ENCODE measurements at regions not wholly inside any gene's neighbourhood (a gene's known extent, or its start where the extent isn't known, plus 50 kb on each side); places are given as distances from the start of the nearest gene placed in this dataset.

DNA sequence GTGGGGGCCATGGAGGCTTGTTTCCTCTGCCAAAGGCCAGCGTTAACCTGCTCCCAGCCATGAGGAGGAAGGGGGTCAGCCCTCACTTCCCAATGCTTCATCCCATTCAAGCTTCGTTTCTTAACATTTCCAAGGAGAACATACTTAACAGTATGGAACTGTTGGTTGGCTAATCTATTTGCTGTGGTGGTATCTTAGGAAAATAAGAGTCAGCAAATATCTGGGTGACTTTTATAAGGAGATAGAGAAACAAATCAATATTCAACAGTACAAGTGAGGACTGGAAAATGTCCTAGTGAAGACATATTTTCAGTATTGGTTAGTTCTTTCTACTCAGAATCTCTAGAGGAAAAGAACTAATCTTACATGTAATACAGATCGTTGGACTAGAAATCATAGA lies 223.8 kb upstream of the ARRDC4 start:
- DNase-seq (ENCODE audit: low read depth in 2 of 3, low spot score in 1 of 3), result no peak

DNA sequence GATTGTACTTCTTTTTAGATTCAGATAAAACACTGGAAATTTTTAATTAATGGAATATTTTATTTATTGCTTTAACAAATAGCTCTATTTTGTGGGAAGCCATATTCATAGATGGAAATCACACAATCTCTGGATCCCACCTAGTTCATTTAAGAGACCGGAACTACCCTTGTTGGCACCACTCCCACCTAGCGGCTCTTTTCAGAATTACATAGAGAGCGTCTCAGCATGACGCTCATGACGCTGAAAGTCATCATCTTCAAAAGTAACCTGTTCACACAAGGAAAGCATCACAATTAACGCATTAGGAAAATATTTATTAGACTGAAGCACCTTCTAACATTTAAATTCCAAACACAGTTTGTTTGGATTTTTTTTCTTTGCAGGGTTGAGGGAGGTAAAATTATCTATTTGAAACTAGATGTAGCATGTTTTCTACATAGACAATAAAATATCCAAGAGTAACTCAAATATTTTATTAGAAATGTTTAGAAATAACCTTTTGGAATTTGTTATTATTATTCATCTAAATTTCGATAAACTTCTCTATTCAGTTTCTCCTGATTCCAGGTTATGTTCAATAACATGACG lies 214.9 kb upstream of the ARRDC4 start:
- peak in 2 of 3 donors; percentile 8 to 33 for DNase-seq (ENCODE audit: low read depth in 2 of 3, low spot score in 1 of 3)

- no peak for DNase-seq (ENCODE audit: low read depth in 2 of 3, low spot score in 1 of 3)
Measured at GRCh38 chr15:97747342-97747741, 213.2 kb upstream of the ARRDC4 start.

DNA sequence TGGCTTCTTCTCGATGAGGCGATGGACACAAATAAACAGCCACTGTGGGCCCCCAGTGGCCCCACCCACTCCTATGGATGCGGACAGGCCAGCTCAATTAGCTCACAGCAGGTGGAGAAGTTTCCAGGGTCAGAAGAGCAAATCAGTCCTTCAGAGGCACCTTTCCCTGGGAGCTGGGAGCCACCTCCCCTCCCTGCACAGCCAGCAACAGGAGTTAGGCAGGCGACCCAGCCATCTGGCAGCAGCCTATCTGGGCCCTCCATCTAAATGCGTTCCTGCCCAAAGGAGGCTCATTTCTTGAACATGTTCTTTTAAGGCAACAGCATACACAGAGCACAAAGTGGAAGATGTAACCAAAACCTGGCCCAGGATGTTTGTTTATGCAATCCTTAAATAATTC lies 211.9 kb upstream of the ARRDC4 start:
- DNase-seq (ENCODE audit: low read depth in 2 of 3, low spot score in 1 of 3), result no peak

GRCh38 chr15:97750060-97750459 lies 210.4 kb upstream of the ARRDC4 start:
- DNase-seq (ENCODE audit: low read depth in 2 of 3, low spot score in 1 of 3), result no peak

GRCh38 chr15:97755726-97756125 lies 204.8 kb upstream of the ARRDC4 start:
- no peak for DNase-seq (ENCODE audit: low read depth in 2 of 3, low spot score in 1 of 3)

GRCh38 chr15:97759363-97759762 lies 201.1 kb upstream of the ARRDC4 start:
- no peak for DNase-seq (ENCODE audit: low read depth in 2 of 3, low spot score in 1 of 3)

GRCh38 chr15:97761110-97761509 lies 199.4 kb upstream of the ARRDC4 start:
- no peak for DNase-seq (ENCODE audit: low read depth in 2 of 3, low spot score in 1 of 3)

DNA sequence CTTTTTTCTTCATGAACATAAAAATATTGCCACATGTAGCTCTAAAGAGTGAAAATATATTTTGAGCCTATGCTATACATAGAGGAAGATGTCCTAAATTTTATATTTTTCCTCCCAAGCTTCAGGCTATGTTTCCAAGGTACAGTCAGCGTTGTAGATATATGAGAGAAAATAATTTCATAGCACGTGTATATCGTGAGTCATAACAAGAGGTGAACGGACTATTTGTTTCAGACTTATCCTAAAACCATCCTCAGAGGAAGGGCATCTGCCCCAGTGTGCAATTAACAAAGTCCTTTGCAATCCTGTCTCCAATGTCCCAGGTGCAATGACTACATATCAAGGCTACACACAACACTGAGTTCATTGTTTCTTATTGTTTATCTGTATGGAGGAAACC lies 177.3 kb upstream of the ARRDC4 start:
- no peak for DNase-seq (ENCODE audit: low read depth in 2 of 3, low spot score in 1 of 3)

GRCh38 chr15:97786741-97787140 lies 173.8 kb upstream of the ARRDC4 start:
- no peak for DNase-seq (ENCODE audit: low read depth in 2 of 3, low spot score in 1 of 3)

DNA sequence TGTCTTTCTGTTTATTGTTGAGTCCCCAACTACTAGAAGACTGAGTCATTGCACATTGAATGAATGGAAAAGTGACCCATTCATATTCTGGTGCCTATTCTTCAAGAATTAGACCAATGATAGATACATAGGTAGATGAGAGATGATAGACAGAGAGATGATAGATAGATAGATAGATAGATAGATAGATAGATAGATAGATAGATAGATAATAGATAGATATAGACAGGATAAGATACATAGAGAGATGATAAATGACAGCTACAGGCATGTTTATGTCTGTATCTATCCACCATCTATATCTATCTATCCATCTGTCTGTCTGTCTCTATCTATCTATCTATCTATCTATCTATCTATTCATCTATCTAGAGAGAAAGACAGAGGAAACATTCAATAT lies 170.3 kb upstream of the ARRDC4 start:
- no peak for DNase-seq (ENCODE audit: low read depth in 2 of 3, low spot score in 1 of 3)

DNA sequence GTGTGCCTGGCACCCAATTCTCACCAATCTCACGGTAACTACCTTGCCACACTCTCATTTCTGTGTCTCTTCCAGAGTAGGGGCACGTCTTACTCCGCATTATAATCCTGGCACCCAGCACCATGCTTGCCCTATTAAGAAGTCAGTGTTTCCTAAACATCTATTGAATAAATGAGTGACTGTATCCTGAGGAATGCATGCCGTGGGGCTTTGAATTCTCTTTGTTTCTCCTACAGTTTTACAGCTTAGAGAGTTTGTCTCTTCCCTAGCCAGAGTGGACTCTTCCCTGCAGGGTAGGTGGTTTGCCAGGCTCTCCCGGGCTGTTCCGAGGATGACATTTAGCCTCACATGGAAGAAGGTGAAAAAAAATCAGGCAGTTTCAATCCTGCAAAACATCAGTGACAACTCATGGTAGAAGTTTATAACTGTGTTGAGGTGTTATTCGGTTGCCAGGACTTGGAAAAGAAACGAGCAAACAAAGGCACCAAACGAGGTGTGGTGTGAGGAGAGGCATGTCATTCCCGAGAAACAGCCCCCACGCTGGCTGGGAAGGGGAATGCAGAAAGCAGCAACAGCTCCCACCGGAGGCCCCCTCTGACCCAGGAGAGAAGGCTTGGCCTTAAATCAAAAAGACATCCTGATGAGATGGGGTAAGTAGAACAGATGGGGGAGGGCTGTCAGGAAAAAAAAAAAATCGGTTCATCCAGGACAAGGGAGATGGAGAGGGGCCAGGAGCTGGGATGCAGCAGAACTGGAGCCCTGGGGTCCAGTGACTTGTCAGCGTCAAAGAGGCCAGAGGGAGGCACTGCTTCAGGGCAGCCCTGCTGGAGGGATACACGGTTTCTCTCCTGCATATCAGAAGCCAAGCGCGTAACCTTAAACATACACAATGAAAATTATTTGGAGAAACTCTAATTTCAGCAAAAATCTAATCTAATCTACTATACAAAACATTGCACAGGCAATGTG lies 168.4 kb upstream of the ARRDC4 start:
- DNase-seq (ENCODE audit: low read depth in 2 of 3, low spot score in 1 of 3), result no peak

DNA sequence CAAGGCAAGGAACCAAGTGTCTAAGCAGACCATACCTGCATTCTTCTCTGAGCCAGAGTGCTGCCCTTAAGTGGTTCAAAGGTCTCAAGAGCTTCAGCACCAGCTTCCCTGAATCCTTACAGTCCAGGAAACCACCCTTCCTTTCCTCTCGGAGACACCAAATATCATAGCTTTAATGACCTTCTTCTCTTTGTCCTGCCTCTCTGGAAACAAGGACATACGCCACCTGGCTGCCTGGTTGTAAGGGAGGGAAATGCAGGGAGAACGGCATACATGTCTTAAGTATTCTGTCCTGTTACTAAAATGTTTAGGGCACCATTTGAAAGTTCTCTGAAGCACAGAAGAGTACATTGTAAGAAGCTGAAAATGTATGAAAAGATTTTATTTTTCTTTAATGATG lies 155.6 kb upstream of the ARRDC4 start:
- DNase-seq (ENCODE audit: low read depth in 2 of 3, low spot score in 1 of 3), result no peak

- no peak for DNase-seq (ENCODE audit: low read depth in 2 of 3, low spot score in 1 of 3)
Measured at GRCh38 chr15:97806766-97807165, 153.7 kb upstream of the ARRDC4 start.

DNA sequence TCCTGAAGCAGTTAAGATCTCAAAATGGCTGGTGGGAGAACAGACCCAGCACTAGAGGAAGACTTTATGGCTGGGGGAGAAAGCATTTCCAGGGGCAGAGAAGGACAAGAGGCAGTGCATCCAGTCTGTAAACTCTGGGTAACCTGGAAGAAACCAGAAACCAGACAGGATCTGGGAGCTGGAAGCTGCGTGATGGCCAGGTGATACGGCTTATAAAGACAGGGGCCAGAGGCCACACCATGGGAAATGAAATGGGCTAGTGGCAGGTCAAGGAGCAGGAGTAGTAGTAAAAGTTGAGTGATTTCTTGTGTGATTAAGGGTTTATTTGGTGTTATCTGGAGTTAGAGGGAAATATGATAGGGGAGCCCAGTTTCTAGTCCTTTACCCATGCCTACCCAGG lies 144.7 kb upstream of the ARRDC4 start:
- DNase-seq (ENCODE audit: low read depth in 2 of 3, low spot score in 1 of 3), result no peak

DNA sequence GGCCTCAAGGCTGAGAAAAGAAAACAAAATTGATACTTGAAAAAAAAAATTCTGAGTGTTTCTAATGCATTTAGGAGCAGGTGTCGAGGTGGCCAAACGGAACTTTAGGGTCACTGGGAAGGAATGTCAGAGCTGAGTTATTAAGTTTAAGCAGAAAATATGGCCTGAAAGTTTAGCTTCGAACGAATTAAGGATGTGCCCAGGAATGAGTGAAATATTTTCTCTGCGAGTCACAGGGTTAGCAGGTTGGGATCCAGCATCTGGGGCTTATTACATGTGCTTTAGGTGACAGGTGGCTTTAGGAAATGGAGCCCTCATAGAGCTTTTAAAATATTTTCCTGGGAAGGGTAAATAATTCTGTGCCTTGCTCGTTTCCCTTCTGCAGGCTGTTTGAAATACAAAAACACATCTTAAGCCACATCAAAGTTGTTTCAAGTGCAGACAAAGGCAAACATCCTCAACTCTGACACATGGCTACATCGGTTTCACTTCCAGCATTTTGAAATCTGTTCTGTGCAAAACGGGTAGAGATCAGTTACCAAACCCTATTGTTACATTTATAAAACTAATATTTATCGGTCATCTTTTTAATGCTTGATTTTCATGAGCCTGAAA lies 143.1 kb upstream of the ARRDC4 start:
- DNase-seq (ENCODE audit: low read depth in 2 of 3, low spot score in 1 of 3), result no peak

- DNase-seq (ENCODE audit: low read depth in 2 of 3, low spot score in 1 of 3), result no peak
Measured at GRCh38 chr15:97836003-97836402, 124.5 kb upstream of the ARRDC4 start.

- no peak for DNase-seq (ENCODE audit: low read depth in 2 of 3, low spot score in 1 of 3)
Measured at GRCh38 chr15:97837896-97838295, 122.6 kb upstream of the ARRDC4 start.

GRCh38 chr15:97838606-97839210 lies 121.8 kb upstream of the ARRDC4 start:
- no peak for DNase-seq (ENCODE audit: low read depth in 2 of 3, low spot score in 1 of 3)

GRCh38 chr15:97840501-97840900 lies 120.0 kb upstream of the ARRDC4 start:
- no peak for DNase-seq (ENCODE audit: low read depth in 2 of 3, low spot score in 1 of 3)

DNA sequence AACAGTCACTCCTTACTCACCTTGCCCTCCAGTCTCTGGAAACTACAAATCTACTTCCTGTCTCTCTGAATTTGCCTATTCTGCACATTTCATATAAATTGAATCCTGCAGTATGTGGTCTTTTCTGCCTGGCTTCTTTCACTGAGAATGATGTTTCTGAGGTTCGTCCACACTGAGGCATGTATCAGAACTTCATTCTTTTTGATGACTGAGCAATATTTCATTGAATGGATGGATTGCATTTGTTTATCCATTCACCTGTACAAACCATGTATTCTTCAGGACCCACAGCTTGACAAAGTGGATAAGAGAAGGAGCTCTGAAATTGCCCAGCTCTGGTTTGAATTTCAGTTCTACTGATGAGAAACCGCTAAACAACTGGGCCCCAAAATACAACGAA lies 118.9 kb upstream of the ARRDC4 start:
- no peak for DNase-seq (ENCODE audit: low read depth in 2 of 3, low spot score in 1 of 3)

- DNase-seq (ENCODE audit: low read depth in 2 of 3, low spot score in 1 of 3), result no peak
Measured at GRCh38 chr15:97849183-97849582, 111.3 kb upstream of the ARRDC4 start.

Data from stimulated activated CD4-positive, alpha-beta T cell treated with anti-CD3 and anti-CD28 coated beads, Interleukin-12 subunit alpha, Interleukin-12 subunit beta, amount 100 ng/mL, for 48 hours (primary cell).